ENCODE measurements at regions not wholly inside any gene's neighbourhood (a gene's known extent, or its start where the extent isn't known, plus 50 kb on each side); places are given as distances from the start of the nearest gene placed in this dataset.

GRCh38 chr16:26816885-26817571 is 249.7 kb upstream of the C16orf82 start:
- WGBS (ENCODE audit: insufficient coverage, insufficient replicate concordance, low lambda C conversion rate, missing lambda C conversion rate): 26% methylated on average over 21 of the region's 21 CpGs
- ChIA-PET POLR2A (no interaction called here), SMC1A (ENCODE audit: uncharacterized antibody, unreplicated experiment) (no interaction called here), RAD21 (ENCODE audit: unreplicated experiment) (no interaction called here), CTCF (no interaction called here)
- no peak overlapping the region for H3K27ac ChIP-seq (ENCODE audit: control insufficient read depth, insufficient read depth)
- no peaks in the 10 kb centered on the region for H3K79me2 ChIP-seq (ENCODE audit: control insufficient read depth, insufficient read depth, low read length)
- no peaks in the 10 kb centered on the region for H3K27me3 ChIP-seq (replicated peaks in 1 of 2; ENCODE audit: control insufficient read depth in 2 of 2, insufficient read depth in 2 of 2, low read length in 1 of 2)
- no peak for FAIRE-seq
- no peak for DNase-seq (ENCODE audit: low read depth, low spot score)
- no peaks in the 10 kb centered on the region for H4K20me1 ChIP-seq (ENCODE audit: control insufficient read depth, insufficient read depth)
- no peaks in the 10 kb centered on the region for H3K9me3 ChIP-seq (replicated peaks; ENCODE audit: control insufficient read depth, insufficient read depth, low read length)
- BruUV-seq (replicated peaks): no TSS peak
- H2AFZ ChIP-seq (ENCODE audit: control insufficient read depth, low read depth, low read length): no peak overlapping the region
- in situ Hi-C loops (cut with MboI) (no loop called here), intact Hi-C loops (cut with micrococcal nuclease; ENCODE audit: unreplicated experiment) (no loop called here)
- ATAC-seq: no peak
- no peak for TF ChIP-seq NFXL1 (IDR thresholded peaks at IDR 0.05; ENCODE audit: borderline replicate concordance)
- TF ChIP-seq ZNF274 (IDR thresholded peaks at IDR 0.05; ENCODE audit: insufficient read depth, insufficient read length): no peak
- no peak for TF ChIP-seq WRNIP1 (IDR thresholded peaks at IDR 0.05; ENCODE audit: borderline replicate concordance, low read depth, low read length)
- no peak for TF ChIP-seq CBX5 (IDR thresholded peaks at IDR 0.05; ENCODE audit: low read depth)
- no peak for TF ChIP-seq REST (IDR thresholded peaks at IDR 0.05; ENCODE audit: low read depth, low read length)
- TF ChIP-seq EZH2 (IDR thresholded peaks at IDR 0.05; ENCODE audit: borderline replicate concordance, control insufficient read depth, low read depth, low read length): no peak
- TF ChIP-seq ZNF207 (IDR thresholded peaks at IDR 0.05; ENCODE audit: borderline replicate concordance): no peak
- TF ChIP-seq SPI1 (IDR thresholded peaks at IDR 0.05; ENCODE audit: borderline replicate concordance, insufficient read depth, low read depth, low read length): no peak
- no peaks in the 10 kb centered on the region for H3K4me1 ChIP-seq (ENCODE audit: control insufficient read depth, insufficient read depth, low read length)
- H3K9ac ChIP-seq (ENCODE audit: control insufficient read depth, insufficient read depth, low read length): no peak overlapping the region
- H3K4me2 ChIP-seq (ENCODE audit: control insufficient read depth, insufficient read depth): no peak overlapping the region
- H3K4me3 ChIP-seq: no peak overlapping the region
- no peaks in the 10 kb centered on the region for H3K36me3 ChIP-seq (ENCODE audit: control insufficient read depth in 2 of 2, insufficient read depth in 2 of 2, low read length in 1 of 2)

Data from GM12878 (cell line).